GM23338 (cell line): ENCODE measurements at regions not wholly inside any gene's neighbourhood (a gene's known extent, or its start where the extent isn't known, plus 50 kb on each side); places are given as distances from the start of the nearest gene placed in this dataset.

Source experiments
- ATAC-seq: fragments of 200-7000 bp; cut with Tn5 transposase; 3 replicates; pipeline ENCODE4 v1.9.1; 2020
- DNase-seq: peaks from one replicate; pipeline ENCODE4 v3.0.0-alpha.2; 2015; ENCODE audit warnings: low spot score
- H2AFZ ChIP-seq: fragments of 200-600 bp; sonication (generic); 2 replicates; pipeline ENCODE4 v1.8.0; 2016; ENCODE audit warnings: antibody characterized with exemption, mild to moderate bottlenecking, moderate library complexity
- H3F3A ChIP-seq: fragments of 200-600 bp; sonication (generic); replicated peaks from 2 replicates; pipeline ENCODE4 v1.8.0; 2017; ENCODE audit warnings: antibody characterized with exemption, mixed run types, low read depth
- H3K27ac ChIP-seq: fragments of 200-600 bp; sonication (generic); 2 replicates; pipeline ENCODE4 v1.6.1; 2016; ENCODE audit warnings: low read depth
- H3K27me3 ChIP-seq: fragments of 200-600 bp; sonication (generic); 2 replicates; pipeline ENCODE4 v1.8.0; 2016; ENCODE audit warnings: mild to moderate bottlenecking, mixed run types, moderate library complexity; ENCODE audit not compliant: insufficient read depth
- H3K36me3 ChIP-seq: fragments of 200-600 bp; sonication (generic); 2 replicates; pipeline ENCODE4 v1.8.0; 2016; ENCODE audit warnings: mild to moderate bottlenecking; ENCODE audit not compliant: insufficient read depth
- H3K4me1 ChIP-seq: fragments of 200-600 bp; sonication (generic); 2 replicates; pipeline ENCODE4 v1.8.0; 2016; ENCODE audit warnings: mild to moderate bottlenecking, moderate library complexity; ENCODE audit not compliant: insufficient read depth
- H3K4me2 ChIP-seq: fragments of 200-600 bp; sonication (generic); 2 replicates; pipeline ENCODE4 v1.7.1; 2017; ENCODE audit warnings: mixed run types
- H3K4me3 ChIP-seq: fragments of 200-600 bp; sonication (generic); 2 replicates; pipeline ENCODE4 v1.6.1; 2016; ENCODE audit warnings: mixed run types
- H3K79me2 ChIP-seq: fragments of 200-600 bp; sonication (generic); replicated peaks from 2 replicates; pipeline ENCODE4 v1.8.0; 2017; ENCODE audit warnings: mild to moderate bottlenecking; ENCODE audit not compliant: insufficient read depth
- H3K9me2 ChIP-seq: fragments of 200-600 bp; sonication (generic); 2 replicates; pipeline ENCODE4 v1.8.0; 2017; ENCODE audit not compliant: insufficient read depth
- H4K20me1 ChIP-seq: fragments of 200-600 bp; sonication (generic); replicated peaks from 2 replicates; pipeline ENCODE4 v1.8.0; 2017; ENCODE audit warnings: mild to moderate bottlenecking; ENCODE audit not compliant: insufficient read depth
- H3K27ac Mint-ChIP-seq: 2 replicates; pipeline ENCODE4 v1.8.0; 2020; ENCODE audit warnings: inconsistent platforms, mild to moderate bottlenecking, moderate library complexity, mixed read lengths
- H3K27me3 Mint-ChIP-seq: 3 replicates; pipeline ENCODE4 v1.8.0; 2022; ENCODE audit warnings: low read depth, mild to moderate bottlenecking, moderate library complexity, mixed read lengths, inconsistent platforms; ENCODE audit not compliant: insufficient read depth, poor library complexity
- H3K36me3 Mint-ChIP-seq: 3 replicates; pipeline ENCODE4 v1.8.0; 2021; ENCODE audit warnings: low read depth, mild to moderate bottlenecking, inconsistent platforms, moderate library complexity, mixed read lengths
- H3K4me1 Mint-ChIP-seq: 3 replicates; pipeline ENCODE4 v1.8.0; 2020; ENCODE audit warnings: mild to moderate bottlenecking, inconsistent platforms, mixed read lengths
- H3K4me3 Mint-ChIP-seq: 3 replicates; pipeline ENCODE4 v1.8.0; 2021; ENCODE audit warnings: moderate library complexity, mild to moderate bottlenecking, inconsistent platforms, mixed read lengths
- H3K9me3 Mint-ChIP-seq: 3 replicates; pipeline ENCODE4 v1.8.0; 2020; ENCODE audit warnings: moderate library complexity, mild to moderate bottlenecking, inconsistent platforms, mixed read lengths
- ETS1 ChIP-seq: IDR thresholded peaks from 2 replicates; pipeline ENCODE4 v1.6.1; 2016; ENCODE audit warnings: antibody characterized with exemption
- EZH2phosphoT487 ChIP-seq: fragments of 200-600 bp; sonication (generic); IDR thresholded peaks from one replicate; pipeline ENCODE4 v1.8.1; 2018; ENCODE audit warnings: antibody characterized with exemption; ENCODE audit not compliant: unreplicated experiment
- JUNB ChIP-seq: IDR thresholded peaks from one replicate; pipeline ENCODE4 v1.6.1; 2016; ENCODE audit warnings: antibody characterized with exemption; ENCODE audit not compliant: unreplicated experiment
- POLR2AphosphoS5 ChIP-seq: IDR thresholded peaks from 2 replicates; pipeline ENCODE4 v1.6.1; 2016; ENCODE audit warnings: antibody characterized with exemption, low read depth
- REST ChIP-seq: IDR thresholded peaks from one replicate; pipeline ENCODE4 v1.6.1; 2018; ENCODE audit warnings: antibody characterized with exemption; ENCODE audit not compliant: unreplicated experiment
- STAT1 ChIP-seq: IDR thresholded peaks from one replicate; pipeline ENCODE4 v1.6.1; 2016; ENCODE audit warnings: antibody characterized with exemption; ENCODE audit not compliant: unreplicated experiment
- ZNF331 ChIP-seq: fragments of 250-450 bp; sonication (Bioruptor Pico); IDR thresholded peaks from 2 replicates; pipeline ENCODE4 v1.5.0; 2020; ENCODE audit warnings: low read depth, mild to moderate bottlenecking, moderate library complexity

- no peak overlapping the region for H3K27ac Mint-ChIP-seq
- no peaks in the 10 kb centered on the region for H3K36me3 Mint-ChIP-seq
- Histone ChIP-seq H3K4me1 (no peaks in the 10 kb centered on the region), H3K27me3 (no peaks in the 10 kb centered on the region), H4K20me1 (no peaks in the 10 kb centered on the region), H3K4me3 (no peak overlapping the region), H3K4me2 (no peak overlapping the region), H3K36me3 (no peaks in the 10 kb centered on the region), H3K79me2 (no peaks in the 10 kb centered on the region), H3F3A (no peaks in the 10 kb centered on the region), H3K27ac (no peak overlapping the region), H3K9me2 (peaks cover 4% of the 10 kb centered on the region; the same call in 1 of the 2 replicates), H2AFZ (no peak overlapping the region)
- ATAC-seq, result no peak
- H3K4me3 Mint-ChIP-seq, result no peak overlapping the region
- no peaks in the 10 kb centered on the region for H3K9me3 Mint-ChIP-seq
- DNase-seq, result no peak
- H3K27me3 Mint-ChIP-seq, result peaks cover 1% of the 10 kb centered on the region
- peaks cover 4% of the 10 kb centered on the region; the same call in 2 of the 3 replicates for H3K4me1 Mint-ChIP-seq
- TF ChIP-seq JUNB (no peak), REST (no peak)
Observed at GRCh38 chr6:25118038-25118437, 161.1 kb upstream of the CARMIL1 start.

GRCh38 chr6:25121186-25121585, 158.0 kb upstream of the CARMIL1 start:
- H3K27me3 ChIP-seq, result no peaks in the 10 kb centered on the region
- H3K79me2 ChIP-seq, result no peaks in the 10 kb centered on the region
- Mint-ChIP-seq H3K4me1 (no peaks in the 10 kb centered on the region), H3K27me3 (no peaks in the 10 kb centered on the region), H3K9me3 (no peaks in the 10 kb centered on the region), H3K4me3 (no peak overlapping the region), H3K36me3 (no peaks in the 10 kb centered on the region), H3K27ac (no peak overlapping the region)
- ATAC-seq (no peak), DNase-seq (no peak)
- H2AFZ ChIP-seq, result no peak overlapping the region; the same call in 1 of the 2 replicates
- no peaks in the 10 kb centered on the region for H3K4me1 ChIP-seq
- H3K36me3 ChIP-seq, result no peaks in the 10 kb centered on the region
- no peak for TF ChIP-seq ZNF331 (CRISPR knock-in tag)
- TF ChIP-seq ETS1, result no peak
- no peak for TF ChIP-seq JUNB
- no peak for TF ChIP-seq POLR2AphosphoS5
- H3K4me2 ChIP-seq, result no peak overlapping the region
- H3K9me2 ChIP-seq, result peaks cover 11% of the 10 kb centered on the region; the same call in 1 of the 2 replicates
- no peaks in the 10 kb centered on the region for H3F3A ChIP-seq
- H3K4me3 ChIP-seq, result no peak overlapping the region
- H3K27ac ChIP-seq, result no peak overlapping the region
- H4K20me1 ChIP-seq, result no peaks in the 10 kb centered on the region

- H4K20me1 ChIP-seq, result no peaks in the 10 kb centered on the region
- DNase-seq, result no peak
- no peak overlapping the region for H3K27ac Mint-ChIP-seq
- H3F3A ChIP-seq, result no peaks in the 10 kb centered on the region
- H2AFZ ChIP-seq, result no peak overlapping the region
- no peak for ATAC-seq
- no peaks in the 10 kb centered on the region for H3K27me3 ChIP-seq
- peaks cover 11% of the 10 kb centered on the region; the same call in 1 of the 2 replicates for H3K9me2 ChIP-seq
- H3K36me3 Mint-ChIP-seq, result no peaks in the 10 kb centered on the region
- H3K79me2 ChIP-seq, result no peaks in the 10 kb centered on the region
- no peaks in the 10 kb centered on the region for H3K9me3 Mint-ChIP-seq
- H3K4me1 ChIP-seq, result no peaks in the 10 kb centered on the region
- H3K4me2 ChIP-seq, result no peak overlapping the region
- no peak overlapping the region for H3K4me3 Mint-ChIP-seq
- H3K4me3 ChIP-seq, result no peak overlapping the region
- H3K36me3 ChIP-seq, result no peaks in the 10 kb centered on the region
- H3K27ac ChIP-seq, result no peak overlapping the region
- H3K4me1 Mint-ChIP-seq, result no peaks in the 10 kb centered on the region
- H3K27me3 Mint-ChIP-seq, result no peaks in the 10 kb centered on the region
- TF ChIP-seq STAT1 (no peak), EZH2phosphoT487 (no peak), POLR2AphosphoS5 (no peak)
Observed at GRCh38 chr6:25122001-25122400, 157.2 kb upstream of the CARMIL1 start.
